ENCODE measurements at regions not wholly inside any gene's neighbourhood (a gene's known extent, or its start where the extent isn't known, plus 50 kb on each side); places are given as distances from the start of the nearest gene placed in this dataset.

DNA sequence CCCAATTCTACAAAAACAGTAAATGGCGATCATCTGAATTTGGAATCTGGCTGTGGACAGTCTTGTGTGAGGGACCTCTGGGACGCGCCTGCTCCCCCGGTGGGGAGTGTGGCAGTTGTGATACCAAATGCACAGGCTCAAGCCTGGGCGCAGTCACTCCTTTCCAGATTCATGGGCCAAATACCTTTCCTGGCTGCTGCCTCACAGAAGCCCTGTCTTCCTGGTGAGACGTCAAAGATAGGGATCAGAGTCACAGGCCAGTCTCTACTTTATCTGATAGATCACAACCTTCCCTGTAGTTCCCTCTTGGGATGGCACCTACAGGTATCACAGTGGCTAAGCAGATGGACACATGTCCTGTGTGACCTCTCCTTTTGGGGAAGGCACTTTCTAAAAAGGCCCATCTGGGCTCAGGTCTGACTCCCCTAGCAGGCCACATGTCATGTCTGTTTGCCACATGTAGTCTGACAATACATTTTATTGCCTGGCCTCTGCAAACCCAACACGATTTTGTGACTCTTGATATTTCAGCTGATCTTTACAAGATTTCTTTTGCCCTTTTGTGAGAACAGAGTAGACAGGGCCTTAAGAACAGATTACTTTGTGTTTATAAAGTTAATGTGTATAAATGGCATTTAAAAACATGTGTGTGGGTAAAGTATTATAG, 150.1 kb downstream of the SNX10 start:
- TF ChIP-seq POLR2A (IDR thresholded peaks at IDR 0.05; ENCODE audit: low read depth, low read length): no peak
- no peak for TF ChIP-seq POLR2AphosphoS5 (IDR thresholded peaks at IDR 0.05; ENCODE audit: low read depth, low read length)
- no peak for TF ChIP-seq TAF1 (IDR thresholded peaks at IDR 0.05; ENCODE audit: borderline replicate concordance, low read depth, low read length)

All from GM12892 (cell line).